Glutamatergic neuron (in vitro differentiated cells): ENCODE measurements at regions not wholly inside any gene's neighbourhood (a gene's known extent, or its start where the extent isn't known, plus 50 kb on each side); places are given as distances from the start of the nearest gene placed in this dataset.

ENCODE experiments used
- DNase-seq: peaks from one replicate; pipeline ENCODE4 v3.0.0; 2022
- H3K27ac Mint-ChIP-seq: one replicate; pipeline ENCODE4 v1.8.0; 2020; ENCODE audit warnings: mild to moderate bottlenecking, mixed read lengths, inconsistent platforms; ENCODE audit not compliant: unreplicated experiment
- H3K27me3 Mint-ChIP-seq: one replicate; pipeline ENCODE4 v1.8.0; 2020; ENCODE audit warnings: mild to moderate bottlenecking, moderate library complexity, mixed read lengths, inconsistent platforms; ENCODE audit not compliant: unreplicated experiment
- H3K36me3 Mint-ChIP-seq: one replicate; pipeline ENCODE4 v1.8.0; 2020; ENCODE audit warnings: mild to moderate bottlenecking, mixed read lengths, inconsistent platforms; ENCODE audit not compliant: unreplicated experiment
- H3K4me1 Mint-ChIP-seq: one replicate; pipeline ENCODE4 v1.8.0; 2020; ENCODE audit warnings: mild to moderate bottlenecking, low read depth, mixed read lengths, inconsistent platforms; ENCODE audit not compliant: unreplicated experiment
- H3K4me3 Mint-ChIP-seq: one replicate; pipeline ENCODE4 v1.8.0; 2020; ENCODE audit warnings: mild to moderate bottlenecking, mixed read lengths, inconsistent platforms; ENCODE audit not compliant: unreplicated experiment
- H3K9me3 Mint-ChIP-seq: one replicate; pipeline ENCODE4 v1.8.0; 2020; ENCODE audit warnings: mild to moderate bottlenecking, moderate library complexity, mixed read lengths, inconsistent platforms; ENCODE audit not compliant: unreplicated experiment
- CTCF ChIP-seq: fragments of 200-600 bp; sonication (generic); IDR thresholded peaks from one replicate; pipeline ENCODE4 v1.5.0; 2021; ENCODE audit not compliant: partially characterized antibody, unreplicated experiment

DNA sequence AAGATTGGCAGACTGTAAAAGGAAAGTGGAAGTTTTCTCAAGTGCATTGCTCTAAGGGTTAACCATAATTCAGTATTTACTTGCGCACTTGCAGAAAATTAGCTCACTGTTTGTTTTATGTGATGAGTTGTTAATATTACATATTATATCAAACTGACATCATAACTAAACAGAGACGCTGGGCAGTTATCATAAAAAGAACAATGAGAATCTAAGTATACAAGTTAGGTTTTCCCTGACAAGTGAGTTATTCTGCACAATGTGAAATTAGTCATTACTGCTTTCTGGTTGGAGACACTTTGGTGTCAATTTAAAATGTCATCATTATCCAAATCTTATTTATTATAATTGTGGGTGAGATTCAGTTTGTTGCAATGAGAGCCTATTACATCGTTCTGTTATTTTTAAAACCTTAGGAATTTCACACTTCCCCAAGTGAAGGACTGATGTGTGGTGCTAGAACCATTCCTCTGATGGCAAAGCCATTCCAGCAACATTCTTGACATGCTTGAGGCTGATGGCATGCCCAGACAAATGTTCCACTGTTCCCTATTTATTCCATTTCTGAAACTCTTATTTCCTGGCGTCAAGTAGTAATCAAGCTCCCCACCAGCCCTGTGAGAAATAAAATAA, 90.1 kb upstream of the FLRT2 start:
- H3K27ac Mint-ChIP-seq: no peak overlapping the region
- no peak overlapping the region for H3K4me3 Mint-ChIP-seq
- H3K27me3 Mint-ChIP-seq: no peaks in the 10 kb centered on the region
- H3K4me1 Mint-ChIP-seq: no peaks in the 10 kb centered on the region
- H3K9me3 Mint-ChIP-seq: no peaks in the 10 kb centered on the region
- DNase-seq: no peak
- no peaks in the 10 kb centered on the region for H3K36me3 Mint-ChIP-seq
- TF ChIP-seq CTCF: no peak

DNA sequence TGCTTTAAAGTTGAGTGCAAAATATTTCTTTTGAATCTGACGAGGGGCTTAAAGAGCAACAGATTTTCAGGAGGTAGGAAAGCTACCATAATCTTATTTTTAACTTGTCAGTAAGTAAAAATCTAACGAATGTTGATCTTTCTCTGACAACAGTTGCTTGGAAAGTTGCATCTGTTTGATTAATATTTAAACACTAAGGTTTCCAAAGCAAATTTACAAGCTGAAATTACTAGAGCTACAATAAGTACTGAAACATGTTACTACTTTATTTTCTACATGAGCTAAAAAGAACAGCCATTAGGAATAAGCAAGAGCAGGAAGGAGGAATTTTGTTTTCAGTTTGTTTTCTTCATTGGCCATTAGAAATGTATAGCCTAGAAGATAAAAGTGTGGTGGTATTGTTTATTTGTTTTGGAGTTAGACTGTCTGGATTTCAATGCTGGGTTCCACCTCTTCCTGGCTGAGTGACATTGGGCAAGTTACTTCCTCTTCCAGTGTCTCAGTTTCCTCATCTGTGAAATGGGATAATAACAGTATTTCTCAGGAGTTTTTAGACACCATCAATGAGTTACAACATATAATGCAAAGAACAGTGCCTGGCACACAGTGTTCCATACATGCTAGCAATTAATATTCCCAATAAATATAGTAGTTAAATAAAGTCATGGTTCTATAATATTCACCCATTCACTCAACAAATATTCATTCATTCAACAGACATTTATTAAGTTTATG, 87.9 kb upstream of the FLRT2 start:
- Mint-ChIP-seq H3K36me3 (no peaks in the 10 kb centered on the region), H3K27ac (no peak overlapping the region), H3K4me3 (no peak overlapping the region), H3K9me3 (no peaks in the 10 kb centered on the region), H3K4me1 (no peaks in the 10 kb centered on the region), H3K27me3 (no peaks in the 10 kb centered on the region)
- no peak for DNase-seq
- no peak for TF ChIP-seq CTCF

DNA sequence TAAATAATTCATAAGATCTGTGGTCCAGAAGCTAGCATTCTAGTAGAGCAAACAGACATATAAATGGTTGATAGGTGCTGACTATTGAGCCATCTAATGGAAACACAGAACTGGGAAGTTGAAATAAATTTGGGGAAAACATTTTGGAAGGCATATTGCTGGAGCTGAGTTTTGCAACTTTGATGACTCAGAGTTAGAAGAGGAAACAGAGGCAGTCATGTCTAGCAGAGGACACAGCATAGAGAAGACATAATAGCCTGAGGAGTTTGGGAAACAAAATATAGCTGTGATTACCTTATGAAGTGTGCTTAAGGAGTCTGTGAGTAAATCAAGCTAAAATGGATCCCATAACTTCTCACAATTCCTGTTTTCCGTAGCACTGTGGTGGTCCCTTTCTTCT, 86.9 kb upstream of the FLRT2 start:
- DNase-seq: no peak
- Mint-ChIP-seq H3K27ac (no peak overlapping the region), H3K36me3 (no peaks in the 10 kb centered on the region), H3K27me3 (no peaks in the 10 kb centered on the region), H3K9me3 (no peaks in the 10 kb centered on the region), H3K4me3 (no peak overlapping the region), H3K4me1 (no peaks in the 10 kb centered on the region)
- TF ChIP-seq CTCF: no peak

DNA sequence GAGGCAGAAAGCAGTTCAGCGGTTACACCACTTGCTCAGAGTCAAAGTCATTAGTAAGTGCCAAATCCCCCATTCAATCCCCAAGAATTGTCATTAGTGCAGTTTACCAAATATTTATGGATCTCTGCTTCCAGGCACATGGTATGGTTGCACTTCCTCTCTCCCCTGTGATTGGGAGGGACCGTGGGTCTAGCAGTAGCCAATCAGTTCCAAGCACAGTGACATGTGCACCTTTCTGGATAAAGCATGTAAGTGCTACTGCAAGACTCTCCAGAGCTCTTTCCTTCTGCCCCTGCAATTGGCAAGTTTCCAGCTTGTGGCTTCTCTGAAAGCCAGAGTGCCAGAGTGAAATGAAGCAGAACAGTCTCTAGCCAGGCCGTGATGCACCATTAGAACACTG, 85.3 kb upstream of the FLRT2 start:
- Mint-ChIP-seq H3K9me3 (peaks cover under 1% of the 10 kb centered on the region), H3K36me3 (no peaks in the 10 kb centered on the region), H3K4me1 (no peaks in the 10 kb centered on the region), H3K4me3 (no peak overlapping the region), H3K27ac (no peak overlapping the region), H3K27me3 (no peaks in the 10 kb centered on the region)
- TF ChIP-seq CTCF: no peak
- no peak for DNase-seq

DNA sequence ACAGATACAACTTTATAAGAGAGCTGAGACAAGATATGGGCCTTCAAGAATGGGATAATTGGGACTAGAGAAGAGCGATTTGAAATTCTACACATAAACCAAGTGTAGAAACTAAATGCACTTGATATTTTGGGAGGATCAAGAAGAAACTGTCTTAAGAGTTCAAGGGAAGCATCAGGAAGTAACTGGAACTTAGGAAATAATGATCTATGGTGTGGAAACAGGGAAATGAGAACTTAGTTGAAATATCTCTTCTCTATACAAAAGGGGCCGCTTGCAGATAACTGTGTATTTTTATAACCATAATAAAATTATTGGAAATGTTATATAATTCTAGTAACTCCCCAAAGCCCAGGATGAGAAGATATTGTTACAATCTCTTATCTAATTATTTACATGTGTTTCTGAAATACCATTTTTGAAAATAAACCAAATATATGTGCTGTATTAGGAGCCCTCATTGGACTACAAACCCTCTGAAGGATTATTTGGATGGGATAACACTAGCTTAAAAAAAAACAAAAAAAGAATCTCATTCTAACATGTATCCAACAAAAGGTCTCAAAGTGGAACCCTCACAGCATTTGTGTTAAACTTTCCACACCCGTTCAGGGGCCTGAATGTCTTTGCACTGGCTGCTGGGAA, 84.7 kb upstream of the FLRT2 start:
- no peak overlapping the region for H3K4me3 Mint-ChIP-seq
- no peaks in the 10 kb centered on the region for H3K4me1 Mint-ChIP-seq
- H3K36me3 Mint-ChIP-seq: no peaks in the 10 kb centered on the region
- H3K27ac Mint-ChIP-seq: no peak overlapping the region
- H3K9me3 Mint-ChIP-seq: peaks cover 1% of the 10 kb centered on the region
- TF ChIP-seq CTCF: no peak
- no peak for DNase-seq
- H3K27me3 Mint-ChIP-seq: no peaks in the 10 kb centered on the region
